ENCODE measurements at regions not wholly inside any gene's neighbourhood (a gene's known extent, or its start where the extent isn't known, plus 50 kb on each side); places are given as distances from the start of the nearest gene placed in this dataset.
"Not testable (repeated sequence)": the region's sequence is repeated elsewhere in the genome, so short reads cannot be mapped to it uniquely, and the experiment has no call there.

DNA sequence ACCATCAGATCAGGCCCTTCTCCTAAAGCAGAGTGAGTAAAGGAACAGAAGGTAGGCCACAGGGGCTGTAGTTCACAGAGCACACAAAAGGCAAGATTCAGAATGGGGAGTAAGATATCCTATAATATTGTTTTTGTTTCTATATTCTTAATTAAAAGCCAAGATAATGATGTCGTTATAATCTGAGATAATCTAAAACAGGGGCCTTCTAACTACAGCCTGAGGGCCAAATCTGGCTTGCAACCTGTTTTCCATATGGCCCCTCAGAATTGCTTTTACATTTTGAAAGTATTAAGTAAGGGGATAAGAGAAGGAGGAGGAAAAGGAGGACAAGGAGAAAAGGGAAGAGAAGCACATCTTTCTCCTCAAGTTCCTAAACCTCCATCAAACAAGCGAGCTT lies 435.8 kb downstream of the CSNK1G3 start:
- no peak for DNase-seq (ENCODE audit: low spot score)

DNA sequence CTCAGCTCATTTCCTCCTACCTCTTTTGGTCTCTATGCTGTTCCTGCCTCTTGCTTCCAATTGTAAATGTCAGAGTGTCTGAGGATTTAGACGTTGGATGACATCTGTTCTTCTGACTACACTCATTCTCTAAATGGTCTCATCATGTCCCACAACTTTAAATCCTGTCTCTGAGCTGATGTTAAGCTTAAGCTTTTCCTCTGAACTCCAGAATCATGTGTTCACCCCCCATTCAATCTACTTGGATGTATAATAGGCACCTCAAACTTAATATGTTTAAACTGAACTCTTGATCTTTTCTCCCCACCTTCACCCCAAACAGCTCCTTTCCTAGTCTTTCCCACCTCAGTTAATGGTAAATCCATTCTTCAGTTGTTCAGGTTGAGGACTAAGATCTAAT lies 433.6 kb downstream of the CSNK1G3 start:
- DNase-seq (ENCODE audit: low spot score) = no peak

DNA sequence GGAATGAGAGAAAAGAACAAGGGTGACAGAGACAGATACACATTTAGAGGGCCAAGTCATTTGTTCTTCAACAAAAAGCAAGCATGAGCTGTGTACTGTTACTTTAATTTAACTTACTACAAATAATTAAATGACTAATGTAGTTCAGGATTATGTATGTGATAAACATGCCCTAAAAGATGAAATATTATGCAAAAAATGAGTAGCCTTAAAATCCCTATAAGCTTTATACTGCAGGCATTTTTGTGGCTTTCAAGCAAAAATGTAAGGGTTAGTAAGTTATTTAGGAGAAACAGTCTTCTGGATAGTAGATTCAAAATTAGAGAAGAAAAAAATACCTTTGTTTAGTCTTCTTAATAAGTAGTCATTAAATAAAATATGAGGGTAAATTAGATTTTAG lies 431.2 kb downstream of the CSNK1G3 start:
- no peak for DNase-seq (ENCODE audit: low spot score)

DNA sequence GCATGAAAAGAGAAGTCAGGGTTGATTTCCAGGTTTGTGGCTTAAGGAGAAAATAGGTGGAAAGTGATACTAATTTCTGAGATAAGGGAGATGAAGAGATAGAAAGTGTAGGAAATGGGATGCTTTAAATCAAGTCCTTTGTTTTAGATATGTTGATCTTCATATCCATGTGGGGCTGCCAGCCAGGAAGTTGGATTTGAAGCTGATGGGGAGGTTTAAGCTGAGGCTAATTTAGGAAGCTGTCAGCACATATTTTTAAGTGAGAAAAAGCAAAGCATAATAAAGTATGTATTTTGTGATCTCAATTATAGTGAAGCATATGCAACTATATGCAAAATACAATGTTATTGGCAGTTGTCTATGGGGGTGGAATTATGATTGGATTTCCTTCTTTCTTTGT lies 428.4 kb downstream of the CSNK1G3 start:
- no peak for DNase-seq (ENCODE audit: low spot score)

DNA sequence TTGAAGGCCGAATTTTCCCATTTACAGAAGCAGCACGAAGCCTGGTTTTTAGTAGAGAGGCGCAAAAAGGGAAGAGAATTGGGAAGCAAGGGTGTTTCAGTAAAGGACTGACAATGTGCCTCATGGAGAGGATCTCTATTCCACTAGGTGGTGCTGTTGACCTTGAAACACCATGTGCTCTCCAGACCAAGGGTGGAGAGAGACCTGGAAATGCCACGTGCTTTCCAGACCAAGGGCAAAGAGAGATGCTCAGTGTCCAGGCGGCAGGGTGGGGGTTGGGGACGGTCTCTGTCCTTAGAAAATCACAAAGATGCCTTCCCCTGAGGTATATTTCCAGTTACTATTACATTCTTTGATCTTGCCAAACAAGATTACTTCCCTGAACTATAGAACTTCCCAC lies 425.3 kb downstream of the CSNK1G3 start:
- peak; percentile 15 for DNase-seq (ENCODE audit: low spot score)

DNA sequence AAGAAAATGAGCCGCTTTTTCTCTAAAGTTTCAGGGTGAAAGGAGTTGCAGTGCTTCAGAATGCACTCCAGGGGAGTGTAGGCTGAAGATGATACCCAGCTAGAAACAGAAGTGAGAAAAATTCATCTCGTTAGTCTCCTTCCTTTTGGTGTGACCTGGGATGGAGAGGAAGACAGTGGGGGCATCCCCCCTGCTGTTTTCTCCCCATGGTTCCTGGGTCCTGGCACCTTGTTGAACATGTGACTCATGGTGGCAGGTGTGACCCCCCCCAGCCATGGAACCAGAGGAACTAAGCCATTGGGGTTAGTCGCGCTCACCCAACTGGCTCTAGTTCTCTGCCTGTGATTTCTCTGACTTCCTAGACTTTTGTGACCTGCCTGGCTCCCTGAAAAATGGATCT lies 424.6 kb downstream of the CSNK1G3 start:
- no peak for DNase-seq (ENCODE audit: low spot score)

DNA sequence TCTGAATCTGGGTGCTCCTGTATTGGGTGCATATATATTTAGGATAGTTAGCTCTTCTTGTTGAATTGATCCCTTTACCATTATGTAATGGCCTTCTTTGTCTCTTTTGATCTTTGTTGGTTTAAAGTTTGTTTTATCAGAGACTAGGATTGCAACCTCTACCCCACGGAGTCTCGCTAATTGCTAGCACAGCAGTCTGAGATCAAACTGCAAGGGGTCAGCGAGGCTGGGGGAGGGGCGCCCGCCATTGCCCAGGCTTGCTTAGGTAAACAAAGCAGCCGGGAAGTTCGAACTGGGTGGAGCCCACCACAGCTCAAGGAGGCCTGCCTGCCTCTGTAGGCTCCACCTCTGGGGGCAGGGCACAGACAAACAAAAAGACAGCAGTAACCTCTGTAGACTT lies 421.8 kb downstream of the CSNK1G3 start:
- DNase-seq (ENCODE audit: low spot score) = not testable (repeated sequence)

DNA sequence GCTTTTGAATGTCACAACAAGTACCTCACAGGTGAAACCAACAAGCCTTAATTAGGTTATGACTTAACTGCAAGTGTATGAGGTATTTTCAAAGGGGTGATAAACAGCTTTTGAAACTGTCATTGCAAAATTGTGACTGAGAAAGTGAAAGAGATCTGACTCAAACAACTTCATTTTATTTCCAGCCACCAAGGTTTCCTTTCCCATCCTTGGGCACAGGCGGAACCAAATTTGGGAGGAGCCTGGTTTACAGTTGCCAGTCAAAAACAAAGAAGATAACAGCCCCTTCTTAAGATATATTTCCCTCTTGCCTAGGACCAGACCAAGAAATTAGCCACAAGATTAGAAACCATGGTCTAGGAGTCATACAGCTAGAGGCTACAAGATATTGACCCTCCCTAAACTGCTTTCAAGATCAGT lies 417.1 kb downstream of the CSNK1G3 start:
- DNase-seq (ENCODE audit: low spot score) = no peak

DNA sequence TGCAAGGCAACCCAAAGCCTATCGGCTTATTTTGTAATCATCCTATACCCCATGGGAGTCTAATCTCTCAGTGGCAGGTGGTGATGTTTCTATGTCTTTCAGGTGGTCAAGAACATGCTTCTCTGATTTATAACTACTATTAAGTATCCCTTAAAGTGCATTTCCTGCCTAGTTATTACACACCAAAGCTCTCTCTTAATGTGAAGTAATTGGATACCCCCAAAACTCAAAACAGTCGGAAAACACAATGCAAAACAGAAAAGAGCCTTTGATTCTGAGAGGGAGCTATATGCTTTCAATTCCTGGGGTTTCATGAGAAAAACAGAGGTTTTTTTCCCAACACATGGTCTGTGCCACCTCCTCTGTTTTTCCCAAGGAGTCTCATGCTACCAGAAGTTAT lies 416.4 kb downstream of the CSNK1G3 start:
- DNase-seq (ENCODE audit: low spot score) = no peak

DNA sequence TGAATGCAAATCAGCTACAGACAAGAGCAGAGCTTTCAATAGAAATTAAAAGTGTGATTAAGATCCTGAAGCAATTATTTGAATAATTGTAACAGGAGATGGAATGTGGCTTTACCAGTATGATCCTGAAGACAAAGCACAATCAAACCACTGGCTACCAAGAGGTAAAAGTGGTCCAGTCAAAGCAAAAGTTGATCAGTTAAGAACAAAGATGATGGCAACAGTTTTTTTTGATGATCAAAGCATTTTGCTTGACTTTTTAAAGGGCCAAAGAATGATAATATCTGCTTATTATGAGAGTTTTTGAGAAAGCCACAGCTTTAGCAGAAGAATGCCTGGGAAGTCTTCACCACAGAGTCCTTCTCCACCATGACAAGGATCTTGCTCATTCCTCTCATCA lies 409.2 kb downstream of the CSNK1G3 start:
- no peak for DNase-seq (ENCODE audit: low spot score)

DNA sequence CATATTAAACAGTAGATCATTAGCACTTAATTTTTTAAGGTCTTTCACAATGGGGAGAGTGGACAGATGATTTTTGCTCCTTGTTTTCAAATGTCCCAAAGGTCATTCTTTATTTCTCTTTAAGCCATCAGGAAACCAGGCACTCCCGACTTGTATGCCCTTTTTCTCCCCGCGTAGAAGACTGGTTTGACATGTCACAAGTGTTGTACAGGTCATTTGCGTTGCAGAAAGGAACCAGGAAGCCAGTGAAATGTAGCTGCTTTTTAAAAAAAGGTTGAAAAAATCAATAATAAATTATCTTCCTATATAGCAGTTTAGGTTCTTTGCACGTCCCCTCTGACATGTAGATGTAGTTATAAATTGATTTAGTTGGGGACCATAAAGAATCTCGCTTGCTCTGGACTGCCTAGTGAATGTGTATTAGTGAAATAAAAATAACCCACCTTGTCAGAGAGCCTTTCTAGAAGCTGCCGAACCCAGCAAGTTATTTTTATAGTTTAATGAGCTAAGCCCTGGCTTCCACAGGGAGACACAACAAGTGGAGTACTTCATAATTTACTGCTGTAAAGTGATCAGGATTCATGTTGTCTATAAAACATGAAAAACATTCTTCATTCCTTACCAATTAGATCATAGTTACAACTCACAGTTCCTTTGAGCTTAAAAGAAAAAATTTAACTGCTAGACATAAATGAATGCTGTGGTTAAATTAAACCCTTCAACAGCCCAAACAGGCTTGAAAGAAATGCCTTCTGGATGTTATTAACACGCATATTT lies 404.6 kb downstream of the CSNK1G3 start:
- no peak for DNase-seq (ENCODE audit: low spot score)

DNA sequence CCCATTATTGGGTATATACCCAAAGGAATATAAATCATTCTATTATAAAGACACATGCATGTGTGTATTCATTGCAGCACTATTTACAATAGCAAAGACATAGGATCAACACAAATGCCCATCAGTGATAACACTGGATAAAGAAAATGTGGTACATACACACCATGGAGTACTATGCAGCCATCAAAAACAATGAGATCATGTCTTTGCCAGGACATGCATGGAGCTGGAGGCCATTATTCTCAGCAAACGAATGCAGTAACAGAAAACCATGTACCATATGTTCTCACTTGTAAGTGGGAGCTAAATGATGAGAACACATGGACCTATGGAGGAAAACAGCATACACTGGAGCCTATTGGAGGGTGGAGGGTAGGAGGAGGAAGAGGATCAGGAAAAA lies 402.4 kb downstream of the CSNK1G3 start:
- no peak for DNase-seq (ENCODE audit: low spot score)

DNA sequence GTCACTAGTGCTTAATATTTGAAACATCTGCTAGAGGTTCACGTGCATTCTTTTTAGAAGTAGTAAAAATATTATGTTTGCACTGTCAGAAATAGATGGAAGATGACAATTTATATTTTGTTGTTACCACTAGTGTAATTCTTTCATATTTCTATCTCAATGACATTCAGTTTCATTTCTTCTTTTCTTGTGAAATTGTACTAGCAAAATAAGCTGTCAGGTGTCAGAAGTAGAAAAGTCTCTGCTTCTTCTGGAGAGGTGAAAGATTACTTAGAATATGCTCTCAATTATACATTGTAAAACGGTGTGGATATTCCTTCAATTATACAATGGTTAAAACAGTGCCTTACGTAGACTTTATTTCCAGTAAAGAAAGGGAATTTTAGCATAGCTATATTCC lies 395.4 kb downstream of the CSNK1G3 start:
- DNase-seq (ENCODE audit: low spot score) = no peak

DNA sequence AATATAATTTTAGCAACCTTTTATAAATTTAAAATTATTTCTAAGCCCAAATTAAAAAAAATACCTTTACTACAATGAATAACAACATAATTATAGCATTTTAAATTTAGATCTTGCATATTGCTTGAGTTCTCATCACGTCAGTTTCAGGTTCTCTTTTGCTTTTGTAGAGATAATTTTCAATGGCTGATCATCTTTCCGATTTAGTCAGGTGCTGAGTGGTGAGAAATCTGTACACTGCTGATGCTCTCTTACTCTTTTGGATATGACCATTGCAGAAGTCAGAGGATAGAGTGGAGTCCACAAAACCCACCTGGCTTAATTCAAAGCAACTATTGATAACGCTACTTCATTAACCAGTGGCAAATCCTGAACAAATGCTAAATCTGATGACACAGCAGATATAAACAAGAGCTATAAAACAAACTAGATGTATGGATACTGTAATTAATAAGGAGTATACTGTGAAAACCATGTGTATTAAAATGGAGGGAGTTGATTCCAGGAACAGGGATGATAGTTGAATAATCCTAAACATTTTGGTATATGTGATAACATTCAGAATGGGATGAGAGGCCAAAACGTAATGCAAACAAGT lies 394.8 kb downstream of the CSNK1G3 start:
- DNase-seq (ENCODE audit: low spot score) = no peak

DNA sequence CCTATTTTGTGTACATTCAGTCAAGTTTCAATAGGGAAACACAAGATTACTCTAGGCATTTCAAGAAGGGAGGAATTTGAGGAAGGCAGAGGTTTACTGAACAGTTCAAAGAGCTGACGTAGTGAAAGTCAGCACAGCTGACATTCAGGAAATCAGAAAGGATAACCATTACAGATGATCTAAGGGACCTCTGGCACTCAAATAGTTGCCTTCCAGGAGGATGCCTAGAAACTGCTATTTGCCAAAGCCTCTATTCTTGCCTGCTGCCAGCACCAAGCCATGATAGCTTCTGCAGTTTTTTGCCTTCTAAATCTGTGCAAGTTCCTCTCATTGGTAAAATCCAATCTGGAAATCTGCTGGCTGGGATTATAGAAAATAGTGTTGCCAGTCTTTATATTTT lies 373.1 kb downstream of the CSNK1G3 start:
- no peak for DNase-seq (ENCODE audit: low spot score)

DNA sequence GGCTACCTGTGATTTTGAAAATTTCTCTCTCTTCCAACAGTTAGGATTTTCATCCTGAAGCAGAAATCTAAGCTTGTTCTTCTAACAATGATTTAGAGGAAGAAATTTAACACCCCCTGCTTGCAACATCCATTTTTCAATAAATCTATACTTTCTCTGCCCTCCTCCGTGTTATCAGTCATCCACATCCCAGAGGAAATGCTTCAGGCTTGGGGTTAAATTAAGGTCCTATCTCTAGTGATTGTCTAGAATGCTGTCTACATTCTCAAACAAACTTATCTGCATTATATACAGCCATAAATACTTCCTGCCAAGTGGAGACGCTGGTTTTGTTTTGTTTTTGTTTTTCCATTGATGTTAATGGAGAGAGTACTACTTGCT lies 371.0 kb downstream of the CSNK1G3 start:
- no peak for DNase-seq (ENCODE audit: low spot score)

DNA sequence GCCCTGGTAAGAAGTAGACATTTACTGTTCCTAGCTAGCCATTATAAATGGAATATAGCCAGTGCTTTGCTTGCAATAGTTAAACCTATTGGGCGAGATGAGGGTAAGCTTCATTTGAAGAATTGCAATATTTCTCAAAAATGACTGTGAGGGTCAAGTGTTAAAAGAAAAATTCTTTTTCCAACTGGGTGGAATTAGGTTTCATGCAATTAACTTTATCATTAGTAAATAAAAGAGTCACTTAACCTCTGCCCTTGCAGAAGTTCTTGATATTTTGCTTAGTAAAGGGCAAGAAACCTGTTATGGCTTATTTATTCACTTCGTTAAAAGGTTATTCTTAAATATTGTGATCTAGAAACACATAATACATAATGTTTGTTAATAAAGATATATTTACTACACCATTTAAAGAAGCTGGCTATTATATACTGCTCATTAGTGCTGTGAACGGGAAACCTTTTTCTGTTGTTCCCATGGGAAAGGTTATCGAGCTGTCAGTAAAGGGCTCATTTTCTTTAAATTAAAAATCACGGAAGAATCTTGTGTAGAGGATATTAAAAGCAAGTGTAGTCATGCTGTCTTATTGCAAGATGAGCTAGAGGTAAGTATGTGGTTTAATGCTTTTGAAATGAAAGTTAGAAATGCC lies 370.5 kb downstream of the CSNK1G3 start:
- DNase-seq (ENCODE audit: low spot score) = no peak

DNA sequence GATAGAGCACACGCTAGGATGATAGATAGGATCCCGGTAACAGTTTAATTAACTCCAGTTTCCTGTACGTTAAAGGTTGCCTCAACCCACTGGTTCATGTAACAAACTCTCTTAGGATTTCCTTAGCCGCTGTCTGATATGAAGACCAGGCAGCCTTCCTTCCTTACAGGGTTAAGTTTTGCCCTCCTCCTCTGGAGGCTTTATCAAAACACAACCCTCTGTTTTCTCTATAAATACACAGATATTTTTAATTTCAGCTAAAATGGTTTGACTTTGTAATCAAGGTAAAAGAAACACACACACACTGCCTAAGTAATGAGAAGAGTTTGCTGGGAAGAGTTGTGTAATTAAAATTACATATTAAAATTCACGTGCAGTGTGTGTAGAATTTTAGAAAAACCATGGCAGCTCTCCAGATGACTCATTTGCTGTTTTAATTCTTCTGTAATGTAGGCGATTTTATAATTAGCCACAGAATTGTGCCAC lies 369.8 kb downstream of the CSNK1G3 start:
- no peak for DNase-seq (ENCODE audit: low spot score)

DNA sequence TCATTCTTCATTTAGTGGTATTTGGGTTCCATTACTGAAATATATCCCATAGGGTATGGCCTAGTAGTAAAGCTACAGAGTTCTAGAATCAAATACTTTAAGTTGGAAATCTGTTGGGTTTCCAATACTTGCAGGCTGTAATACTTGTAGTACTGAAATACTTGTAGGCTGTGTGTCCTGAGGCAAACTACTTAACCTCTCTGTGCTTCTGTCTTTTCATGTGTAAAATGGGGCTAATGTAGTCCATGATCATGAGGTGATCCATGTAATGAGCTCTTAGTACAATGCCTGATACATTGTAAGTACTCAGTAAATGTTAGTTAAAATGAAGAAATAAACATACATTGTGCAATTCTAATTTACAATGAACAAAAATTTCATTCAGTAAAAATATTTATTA lies 368.9 kb downstream of the CSNK1G3 start:
- no peak for DNase-seq (ENCODE audit: low spot score)

DNA sequence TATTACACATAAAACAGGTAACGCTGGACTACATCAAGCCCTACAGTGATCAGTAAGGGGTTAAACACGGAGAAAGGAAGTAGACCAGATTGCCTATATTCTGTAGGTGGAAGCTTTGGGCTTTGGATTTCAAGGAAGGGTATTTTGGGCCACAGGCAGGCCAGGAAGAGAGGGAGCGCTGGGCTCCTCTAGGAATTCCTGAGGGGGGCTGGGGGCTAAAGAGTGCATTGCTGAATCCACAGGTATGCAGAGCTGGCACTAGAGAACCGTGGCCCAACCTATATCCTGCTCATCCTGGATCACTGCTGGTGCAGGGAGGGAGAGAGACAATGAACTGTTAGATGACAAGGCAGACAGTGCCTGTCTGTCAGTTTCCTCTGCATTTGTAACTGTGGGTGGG lies 367.1 kb downstream of the CSNK1G3 start:
- DNase-seq (ENCODE audit: low spot score) = no peak

DNA sequence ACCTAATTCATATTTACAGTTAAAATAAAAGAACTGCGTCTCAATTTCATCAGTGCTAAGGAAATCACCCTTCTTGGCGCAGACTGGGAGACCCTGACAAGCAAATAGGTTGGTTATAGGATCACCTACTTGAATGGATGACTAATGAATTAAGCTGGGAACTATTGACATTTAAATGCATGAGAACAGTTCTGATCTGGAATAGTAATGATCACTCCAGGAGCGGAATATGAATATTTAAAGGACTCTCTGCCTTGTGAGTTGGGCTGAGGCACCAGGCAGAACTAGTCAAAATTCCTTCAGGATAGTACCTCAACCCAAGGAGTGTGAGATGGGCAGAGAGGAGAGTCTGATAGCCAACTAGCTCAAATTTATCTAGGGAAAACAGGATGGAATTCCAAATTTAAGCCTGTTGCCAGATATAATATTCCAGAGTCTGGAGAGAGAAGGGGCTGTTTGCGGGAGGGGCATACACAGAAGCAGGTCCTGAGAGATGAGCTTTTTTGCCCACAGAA lies 364.4 kb downstream of the CSNK1G3 start:
- no peak for DNase-seq (ENCODE audit: low spot score)

DNA sequence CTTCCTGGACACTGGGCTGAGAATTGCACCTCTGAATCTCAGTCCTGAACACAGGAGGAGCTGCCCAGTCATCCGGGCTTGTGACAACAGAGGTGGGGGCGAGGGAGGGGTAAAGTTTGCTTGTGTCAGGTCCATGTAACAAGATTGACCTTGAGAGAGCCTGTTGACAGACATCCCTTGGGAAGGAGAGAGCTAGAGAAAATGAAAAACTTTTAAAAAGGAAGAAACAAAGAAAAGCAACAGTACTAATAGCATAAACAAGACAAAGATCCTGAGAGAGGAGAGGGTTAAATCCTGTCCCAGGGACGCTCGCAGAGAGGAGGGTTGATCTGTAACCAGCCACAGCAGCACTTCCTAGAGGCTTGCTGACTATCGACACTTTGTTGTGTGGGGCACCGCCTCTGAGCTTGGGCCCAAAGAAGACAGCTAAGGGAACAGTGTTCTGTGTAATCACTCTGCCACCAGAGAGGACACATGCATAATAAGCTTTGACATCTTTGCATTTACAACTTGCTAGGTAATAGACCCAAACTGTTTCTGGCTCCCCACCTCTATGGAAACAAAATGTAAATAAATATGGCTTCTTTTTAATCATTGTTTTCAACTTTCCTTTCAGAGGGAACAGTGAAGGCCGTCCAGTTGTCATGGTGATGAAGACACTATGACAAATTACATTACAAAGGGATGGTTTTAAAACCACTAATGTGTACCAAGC lies 363.7 kb downstream of the CSNK1G3 start:
- peak; percentile 75 for DNase-seq (ENCODE audit: low spot score)

Data from putamen (tissue), 1 donor.